ENCODE measurements at regions not wholly inside any gene's neighbourhood (a gene's known extent, or its start where the extent isn't known, plus 50 kb on each side); places are given as distances from the start of the nearest gene placed in this dataset.

GRCh38 chr5:8769631-8770030 is 776.2 kb downstream of the SEMA5A start (continued):
- no peak for TF ChIP-seq ZNF33A (CRISPR knock-in tag; IDR thresholded peaks at IDR 0.05; ENCODE audit: borderline replicate concordance)
- TF ChIP-seq HBP1 (CRISPR knock-in tag; IDR thresholded peaks at IDR 0.05; ENCODE audit: low read depth), result no peak
- TF ChIP-seq KDM5B (CRISPR knock-in tag; IDR thresholded peaks at IDR 0.05; ENCODE audit: borderline replicate concordance), result no peak
- TF ChIP-seq PHF20 (CRISPR knock-in tag; IDR thresholded peaks at IDR 0.05), result no peak
- TF ChIP-seq CEBPG (CRISPR knock-in tag; IDR thresholded peaks at IDR 0.05), result no peak
- no peak for TF ChIP-seq ZNF776 (CRISPR knock-in tag; IDR thresholded peaks at IDR 0.05)
- TF ChIP-seq SNAPC2 (CRISPR knock-in tag; IDR thresholded peaks at IDR 0.05), result no peak

- Histone ChIP-seq H3K79me2 (ENCODE audit: insufficient read depth, low read length) (no peaks in the 10 kb centered on the region), H3K4me1 (ENCODE audit: insufficient read depth, low read length) (no peaks in the 10 kb centered on the region), H2AFZ (ENCODE audit: low read length) (no peak overlapping the region), H3K9ac (ENCODE audit: insufficient read depth, low read depth, low read length) (no peak overlapping the region), H3K27ac (ENCODE audit: extremely low read length, insufficient read depth, low read length) (no peak overlapping the region), H3K4me2 (ENCODE audit: low read depth, low read length) (no peak overlapping the region), H4K20me1 (ENCODE audit: insufficient read depth, low read length) (no peaks in the 10 kb centered on the region), H3K9me3 (ENCODE audit: low read length) (peaks cover 68% of the 10 kb centered on the region), H3K36me3 (replicated peaks in 1 of 2; ENCODE audit: control insufficient read depth in 1 of 2, insufficient read depth in 2 of 2, low read length in 2 of 2) (no peaks in the 10 kb centered on the region), H3K4me3 (replicated peaks in 1 of 3; ENCODE audit: insufficient read depth in 1 of 3, low read depth in 2 of 3, low read length in 3 of 3) (no peak overlapping the region), H3K27me3 (ENCODE audit: control insufficient read depth in 1 of 2, insufficient read depth in 2 of 2, low read length in 2 of 2) (no peaks in the 10 kb centered on the region)
- in situ Hi-C loops (cut with HindIII; ENCODE audit: extremely low pct_ligation_motif_present, low pct_unique_long_range_greater_than_20kb) (no loop called here), intact Hi-C loops (cut with micrococcal nuclease; ENCODE audit: unreplicated experiment) (no loop called here)
- ATAC-seq, result no peak
- WGBS (ENCODE audit: low lambda C conversion rate), result 8% methylated on average over 2 of the region's 3 CpGs
- DNase-seq (ENCODE audit: low spot score), result no peak
- BruUV-seq (replicated peaks), result no TSS peak
- no peak for FAIRE-seq
- ChIA-PET CTCF (ENCODE audit: low intra/inter-chr PET ratio, low total read pairs) (no interaction called here), POLR2A (no interaction called here)
- TF ChIP-seq, protein P1, sequence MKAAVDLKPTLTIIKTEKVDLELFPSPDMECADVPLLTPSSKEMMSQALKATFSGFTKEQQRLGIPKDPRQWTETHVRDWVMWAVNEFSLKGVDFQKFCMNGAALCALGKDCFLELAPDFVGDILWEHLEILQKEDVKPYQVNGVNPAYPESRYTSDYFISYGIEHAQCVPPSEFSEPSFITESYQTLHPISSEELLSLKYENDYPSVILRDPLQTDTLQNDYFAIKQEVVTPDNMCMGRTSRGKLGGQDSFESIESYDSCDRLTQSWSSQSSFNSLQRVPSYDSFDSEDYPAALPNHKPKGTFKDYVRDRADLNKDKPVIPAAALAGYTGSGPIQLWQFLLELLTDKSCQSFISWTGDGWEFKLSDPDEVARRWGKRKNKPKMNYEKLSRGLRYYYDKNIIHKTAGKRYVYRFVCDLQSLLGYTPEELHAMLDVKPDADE (CRISPR knock-in tag; IDR thresholded peaks at IDR 0.05), result no peak
- TF ChIP-seq NFKB2 (CRISPR knock-in tag; IDR thresholded peaks at IDR 0.05; ENCODE audit: borderline replicate concordance) (no peak), ZNF512 (CRISPR knock-in tag; IDR thresholded peaks at IDR 0.05) (no peak), ZBTB14 (CRISPR knock-in tag; IDR thresholded peaks at IDR 0.05) (no peak), SP140L (CRISPR knock-in tag; IDR thresholded peaks at IDR 0.05; ENCODE audit: borderline replicate concordance) (no peak), CCDC6 (CRISPR knock-in tag; IDR thresholded peaks at IDR 0.05) (no peak), THAP11 (CRISPR knock-in tag; IDR thresholded peaks at IDR 0.05) (no peak), ZNF704 (CRISPR knock-in tag; IDR thresholded peaks at IDR 0.05; ENCODE audit: borderline replicate concordance) (no peak), ZNF670 (CRISPR knock-in tag; IDR thresholded peaks at IDR 0.05; ENCODE audit: borderline replicate concordance) (no peak), ZSCAN29 (CRISPR knock-in tag; conservative IDR thresholded peaks at IDR 0.05) (no peak)
Observed at GRCh38 chr5:8770431-8770830, 775.4 kb downstream of the SEMA5A start.
